ENCODE measurements at regions not wholly inside any gene's neighbourhood (a gene's known extent, or its start where the extent isn't known, plus 50 kb on each side); places are given as distances from the start of the nearest gene placed in this dataset.

DNA sequence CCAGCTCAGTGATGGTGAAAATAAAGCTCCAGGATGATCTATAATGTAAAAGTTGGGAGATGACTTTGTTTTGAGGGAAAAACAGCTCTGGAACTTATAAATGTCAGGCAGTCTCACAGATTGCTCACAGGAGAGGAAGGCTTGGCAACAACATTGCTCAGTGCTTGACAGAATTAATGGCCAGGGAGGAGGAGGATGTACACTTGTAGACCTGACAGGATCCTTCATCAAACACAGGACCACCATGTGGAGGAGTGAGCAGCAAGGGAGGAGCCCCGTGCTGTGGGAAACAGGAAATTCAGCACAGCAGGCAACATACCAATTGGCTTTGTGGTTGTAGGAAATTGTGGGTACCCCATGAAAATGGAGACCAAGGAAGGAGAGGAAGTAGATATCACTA, 291.8 kb upstream of the CAMK1G start:
- H3K4me1 Mint-ChIP-seq (ENCODE audit: low read depth): peaks cover 5% of the 10 kb centered on the region; the same call in 1 of the 2 replicates
- H3K36me3 Mint-ChIP-seq (ENCODE audit: low read depth): no peaks in the 10 kb centered on the region
- no peak overlapping the region for H3K27ac Mint-ChIP-seq
- DNase-seq: no peak
- H3K27me3 Mint-ChIP-seq (ENCODE audit: insufficient read depth): peaks cover 5% of the 10 kb centered on the region
- TF ChIP-seq, protein P1, sequence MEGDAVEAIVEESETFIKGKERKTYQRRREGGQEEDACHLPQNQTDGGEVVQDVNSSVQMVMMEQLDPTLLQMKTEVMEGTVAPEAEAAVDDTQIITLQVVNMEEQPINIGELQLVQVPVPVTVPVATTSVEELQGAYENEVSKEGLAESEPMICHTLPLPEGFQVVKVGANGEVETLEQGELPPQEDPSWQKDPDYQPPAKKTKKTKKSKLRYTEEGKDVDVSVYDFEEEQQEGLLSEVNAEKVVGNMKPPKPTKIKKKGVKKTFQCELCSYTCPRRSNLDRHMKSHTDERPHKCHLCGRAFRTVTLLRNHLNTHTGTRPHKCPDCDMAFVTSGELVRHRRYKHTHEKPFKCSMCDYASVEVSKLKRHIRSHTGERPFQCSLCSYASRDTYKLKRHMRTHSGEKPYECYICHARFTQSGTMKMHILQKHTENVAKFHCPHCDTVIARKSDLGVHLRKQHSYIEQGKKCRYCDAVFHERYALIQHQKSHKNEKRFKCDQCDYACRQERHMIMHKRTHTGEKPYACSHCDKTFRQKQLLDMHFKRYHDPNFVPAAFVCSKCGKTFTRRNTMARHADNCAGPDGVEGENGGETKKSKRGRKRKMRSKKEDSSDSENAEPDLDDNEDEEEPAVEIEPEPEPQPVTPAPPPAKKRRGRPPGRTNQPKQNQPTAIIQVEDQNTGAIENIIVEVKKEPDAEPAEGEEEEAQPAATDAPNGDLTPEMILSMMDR (IDR thresholded peaks at IDR 0.05): no peak
- H3K9me3 Mint-ChIP-seq: no peaks in the 10 kb centered on the region
- H3K4me3 Mint-ChIP-seq: no peak overlapping the region

DNA sequence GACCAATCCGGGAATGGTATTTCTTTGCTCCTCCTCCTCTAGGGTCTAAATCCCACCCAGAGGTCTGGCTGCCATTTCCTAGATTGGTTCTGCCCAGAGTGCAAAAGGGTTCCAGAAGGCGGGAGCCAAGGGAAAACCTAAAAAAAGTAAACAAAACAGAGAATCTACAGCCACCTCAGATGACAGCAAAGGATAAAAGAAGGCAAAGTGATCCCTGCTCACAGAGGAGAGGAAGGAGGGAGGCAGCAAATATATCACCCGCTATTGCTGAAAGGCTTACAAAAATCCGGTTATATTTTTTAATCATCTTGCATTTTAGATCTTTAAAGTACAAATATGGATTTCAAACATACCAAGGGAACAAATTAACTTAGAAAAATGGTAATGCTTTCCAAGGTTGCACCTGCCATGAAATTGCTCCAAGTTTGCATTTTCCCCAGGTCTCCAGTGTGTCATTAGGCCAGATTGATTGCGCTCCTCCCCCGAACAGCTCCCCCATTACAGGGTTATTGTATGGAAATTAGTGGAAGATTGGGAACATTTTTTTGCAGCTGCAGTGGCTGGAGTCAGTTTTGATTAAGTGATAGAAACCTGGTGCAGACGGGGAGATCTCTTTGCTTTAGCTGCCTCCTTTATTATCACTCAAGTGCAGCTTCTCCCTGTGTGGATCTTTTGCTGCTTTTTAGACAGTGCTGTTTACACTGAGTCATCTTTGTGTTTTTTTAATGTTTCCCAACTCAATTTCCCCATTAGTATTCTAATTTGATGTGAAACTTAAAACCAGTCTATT, 280.5 kb upstream of the CAMK1G start:
- Mint-ChIP-seq H3K27me3 (ENCODE audit: insufficient read depth) (peaks cover 15% of the 10 kb centered on the region), H3K4me3 (no peak overlapping the region), H3K27ac (no peak overlapping the region), H3K4me1 (ENCODE audit: low read depth) (peaks cover 8% of the 10 kb centered on the region), H3K9me3 (no peaks in the 10 kb centered on the region), H3K36me3 (ENCODE audit: low read depth) (no peaks in the 10 kb centered on the region)
- TF ChIP-seq, protein P1 (IDR thresholded peaks at IDR 0.05): no peak
- no peak for DNase-seq

DNA sequence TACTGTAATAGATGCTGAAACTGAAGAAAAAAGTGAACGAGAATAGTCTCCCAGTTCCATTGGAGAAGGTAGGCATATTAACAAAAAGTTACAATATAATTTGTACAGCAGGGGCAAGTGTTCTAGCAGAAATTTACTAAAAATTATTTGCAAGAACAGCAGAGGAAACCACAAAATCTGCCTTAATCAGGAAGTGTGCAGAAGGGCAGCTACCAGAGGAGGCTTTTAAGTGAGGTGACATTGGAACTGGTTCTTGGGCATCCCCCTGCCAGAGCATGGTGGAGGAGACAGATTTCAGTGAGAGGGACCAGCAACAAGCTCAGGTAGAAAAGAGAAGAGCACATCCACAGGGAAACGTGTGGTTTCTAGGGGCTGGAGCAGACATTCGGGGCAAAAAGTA, 279.3 kb upstream of the CAMK1G start:
- H3K27ac Mint-ChIP-seq: no peak overlapping the region

DNA sequence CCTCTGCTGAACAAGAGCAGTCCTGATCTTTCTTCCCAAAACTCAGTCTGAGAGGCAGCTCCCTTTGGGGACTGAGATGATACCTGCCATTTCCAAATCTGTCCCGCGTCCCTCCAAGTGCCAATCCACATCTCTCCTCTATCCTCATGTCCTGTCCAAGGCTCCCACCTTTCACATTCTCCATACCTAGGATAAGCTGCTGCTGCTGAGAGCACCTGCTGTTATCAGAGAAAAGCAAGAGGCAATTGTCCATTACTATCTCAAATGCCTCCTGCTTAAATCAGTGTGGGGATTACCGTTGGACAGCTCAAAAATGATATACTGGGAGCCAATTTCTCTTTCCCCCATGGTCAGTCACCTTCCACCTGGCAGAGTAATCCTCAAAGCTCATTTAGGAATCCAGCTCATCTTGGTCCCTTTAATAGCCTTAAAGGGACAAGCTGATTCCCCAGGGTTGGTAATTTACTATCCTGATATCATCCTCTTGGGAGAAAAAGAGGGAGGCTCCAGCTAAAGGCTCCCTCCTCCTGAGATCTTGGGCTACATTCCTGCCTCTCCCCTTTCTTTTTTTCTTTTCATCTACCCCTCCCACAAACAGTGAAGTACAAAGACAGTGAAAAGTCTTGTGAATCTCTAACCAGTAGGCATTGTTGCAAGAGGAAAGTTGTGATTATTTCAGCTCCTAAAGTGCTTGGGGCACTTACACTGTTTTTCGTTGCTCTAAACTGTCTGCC, 278.1 kb upstream of the CAMK1G start:
- peaks cover 5% of the 10 kb centered on the region for H3K4me1 Mint-ChIP-seq (ENCODE audit: low read depth)

More for the DNA sequence above, 279.3 kb upstream of the CAMK1G start:
- Mint-ChIP-seq H3K4me1 (ENCODE audit: low read depth) (peaks cover 8% of the 10 kb centered on the region), H3K9me3 (no peaks in the 10 kb centered on the region), H3K36me3 (ENCODE audit: low read depth) (no peaks in the 10 kb centered on the region), H3K27me3 (ENCODE audit: insufficient read depth) (peaks cover 15% of the 10 kb centered on the region), H3K4me3 (no peak overlapping the region)
- TF ChIP-seq, protein P1 (IDR thresholded peaks at IDR 0.05): no peak
- no peak for DNase-seq

DNA sequence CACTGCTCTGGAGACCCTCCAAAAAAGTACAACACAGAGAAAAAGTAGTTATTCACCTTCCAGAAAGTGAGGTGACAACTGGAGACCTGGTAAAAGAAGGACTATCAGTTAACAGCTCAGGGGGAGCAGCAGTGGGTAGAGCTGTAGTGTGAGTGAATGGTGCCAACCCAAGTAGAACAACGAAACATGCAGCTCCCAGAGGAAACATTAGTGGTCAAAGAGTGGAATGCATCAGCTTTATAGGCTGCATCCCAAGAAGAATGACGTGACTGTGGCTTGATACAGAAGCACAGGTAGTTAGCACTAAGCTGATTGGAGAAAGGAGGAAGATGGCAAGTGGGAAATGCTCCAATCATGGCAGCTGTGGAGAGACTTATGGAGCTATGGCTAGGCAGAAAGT, 275.7 kb upstream of the CAMK1G start:
- H3K27me3 Mint-ChIP-seq (ENCODE audit: insufficient read depth): peaks cover 10% of the 10 kb centered on the region
- TF ChIP-seq, protein P1 (IDR thresholded peaks at IDR 0.05): no peak
- H3K9me3 Mint-ChIP-seq: no peaks in the 10 kb centered on the region
- H3K4me3 Mint-ChIP-seq: no peak overlapping the region
- no peak overlapping the region for H3K27ac Mint-ChIP-seq
- no peak for DNase-seq
- no peaks in the 10 kb centered on the region for H3K36me3 Mint-ChIP-seq (ENCODE audit: low read depth)
- H3K4me1 Mint-ChIP-seq (ENCODE audit: low read depth): no peaks in the 10 kb centered on the region

More for the DNA sequence above, 278.1 kb upstream of the CAMK1G start:
- Mint-ChIP-seq H3K27ac (no peak overlapping the region), H3K4me3 (no peak overlapping the region), H3K9me3 (no peaks in the 10 kb centered on the region), H3K27me3 (ENCODE audit: insufficient read depth) (peaks cover 15% of the 10 kb centered on the region), H3K36me3 (ENCODE audit: low read depth) (no peaks in the 10 kb centered on the region)
- TF ChIP-seq, protein P1 (IDR thresholded peaks at IDR 0.05): no peak
- DNase-seq: no peak

Measured in HFFc6 (cell line).